IMR-90 (cell line): ENCODE measurements at regions not wholly inside any gene's neighbourhood (a gene's known extent, or its start where the extent isn't known, plus 50 kb on each side); places are given as distances from the start of the nearest gene placed in this dataset.

Experiments
- ATAC-seq: fragments of 200-7000 bp; cut with Tn5 transposase; 2 replicates; pipeline ENCODE4 v1.9.1; 2020; ENCODE audit warnings: low read depth, mild to moderate bottlenecking, moderate library complexity
- BruUV-seq: library from RNA; stranded (reverse); fragments of 400-500 nt; replicated peaks from 2 replicates; lab custom pipeline; 2021; lab: Mats Ljungman, UMichigan
- CTCF ChIA-PET: fragments of 300-600 bp; formaldehyde crosslinking; extraction: SDS; loops from one replicate; lab custom pipeline; 2021; ENCODE audit warnings: antibody characterized with exemption; lab: Yijun Ruan, JAX
- POLR2A ChIA-PET: fragments of 300-600 bp; sonication (Branson Sonifier 250); formaldehyde crosslinking; loops from one replicate; lab custom pipeline; 2022; ENCODE audit warnings: antibody characterized with exemption; ENCODE audit not compliant: unreplicated experiment; lab: Charles Lee
- DNase-seq: peaks from one replicate; pipeline ENCODE4 v3.0.0; 2013
- H2AFZ ChIP-seq: replicated peaks from 2 replicates; pipeline ENCODE3; 2013; ENCODE audit warnings: low read length, mild to moderate bottlenecking; ENCODE audit not compliant: poor library complexity
- H2AK5ac ChIP-seq: 2 replicates; pipeline ENCODE4 v1.6.1; 2013; ENCODE audit warnings: low read depth, low read length, inconsistent platforms
- H2AK9ac ChIP-seq: replicated peaks from 2 replicates; pipeline ENCODE3; 2013; ENCODE audit warnings: mild to moderate bottlenecking, low read depth, low read length, moderate library complexity; ENCODE audit not compliant: poor library complexity
- H2BK120ac ChIP-seq: 2 replicates; pipeline ENCODE4 v1.6.1; 2013; ENCODE audit warnings: low read depth, low read length, inconsistent platforms
- H2BK15ac ChIP-seq: 3 replicates; pipeline ENCODE4 v1.6.1; 2013; ENCODE audit warnings: low read depth, low read length, inconsistent platforms
- H2BK20ac ChIP-seq: 2 replicates; pipeline ENCODE4 v1.6.1; 2013; ENCODE audit warnings: low read depth, mild to moderate bottlenecking, inconsistent platforms, low read length, moderate library complexity
- H2BK5ac ChIP-seq: 2 replicates; pipeline ENCODE4 v1.6.1; 2013; ENCODE audit warnings: mild to moderate bottlenecking, low read depth, low read length, inconsistent platforms; ENCODE audit not compliant: poor library complexity, severe bottlenecking
- H3K14ac ChIP-seq: replicated peaks from 2 replicates; pipeline ENCODE4 v1.6.1; 2013; ENCODE audit warnings: low read depth, low read length, inconsistent platforms
- H3K18ac ChIP-seq: 2 replicates; pipeline ENCODE4 v1.6.1; 2013; ENCODE audit warnings: low read depth, low read length, control low read depth
- H3K23ac ChIP-seq: 2 replicates; pipeline ENCODE4 v1.6.1; 2013; ENCODE audit warnings: low read depth, low read length, inconsistent platforms
- H3K27ac ChIP-seq: 2 replicates; pipeline ENCODE4 v1.5.1; 2013; ENCODE audit warnings: mild to moderate bottlenecking, control low read depth, low read length; ENCODE audit not compliant: insufficient read depth
- H3K27me3 ChIP-seq: 2 replicates; pipeline ENCODE4 v1.6.1; 2013; ENCODE audit warnings: low read length; ENCODE audit not compliant: control insufficient read depth, insufficient read depth
- H3K36me3 ChIP-seq: 2 replicates; pipeline ENCODE4 v1.6.1; 2013; ENCODE audit warnings: low read length, mixed read lengths; ENCODE audit not compliant: control insufficient read depth, insufficient read depth
- H3K4ac ChIP-seq: 2 replicates; pipeline ENCODE4 v1.6.1; 2013; ENCODE audit warnings: low read depth, low read length, inconsistent platforms
- H3K4me1 ChIP-seq: 2 replicates; pipeline ENCODE4 v1.6.1; 2013; ENCODE audit warnings: low read length, mixed read lengths; ENCODE audit not compliant: control insufficient read depth, insufficient read depth
- H3K4me2 ChIP-seq: 2 replicates; pipeline ENCODE4 v1.6.1; 2013; ENCODE audit warnings: low read depth, mild to moderate bottlenecking, control low read depth, low read length, moderate library complexity
- H3K4me3 ChIP-seq: 2 replicates; pipeline ENCODE4 v1.5.1; 2013; ENCODE audit warnings: low read depth, mild to moderate bottlenecking, control low read depth, low read length, moderate library complexity; ENCODE audit not compliant: insufficient read depth
- H3K56ac ChIP-seq: 2 replicates; pipeline ENCODE4 v1.6.1; 2013; ENCODE audit warnings: low read length, inconsistent platforms; ENCODE audit not compliant: insufficient read depth; ENCODE audit errors: extremely low read depth
- H3K79me1 ChIP-seq, 2 experiments: 2 replicates each; pipeline ENCODE4 v1.6.1; 2013; ENCODE audit warnings: low read length in 2 of 2, inconsistent platforms in 1 of 2, low read depth in 1 of 2
- H3K9ac ChIP-seq: 2 replicates; pipeline ENCODE4 v1.6.1; 2013; ENCODE audit warnings: low read depth, low read length, control low read depth
- H3K9me1 ChIP-seq: 2 replicates; pipeline ENCODE4 v1.6.1; 2013; ENCODE audit warnings: low read length, inconsistent platforms; ENCODE audit not compliant: insufficient read depth
- H3K9me3 ChIP-seq: 2 replicates; pipeline ENCODE4 v1.6.1; 2013; ENCODE audit warnings: low read length; ENCODE audit not compliant: control insufficient read depth, insufficient read depth
- H4K20me1 ChIP-seq: 2 replicates; pipeline ENCODE4 v1.6.1; 2013; ENCODE audit warnings: low read length, inconsistent platforms; ENCODE audit not compliant: insufficient read depth
- H4K5ac ChIP-seq: 2 replicates; pipeline ENCODE4 v1.6.1; 2013; ENCODE audit warnings: mild to moderate bottlenecking, low read depth, low read length, control low read depth
- H4K8ac ChIP-seq, 2 experiments: 2 replicates each; pipeline ENCODE4 v1.6.1; 2013; ENCODE audit warnings: low read depth in 2 of 2, low read length in 2 of 2, control low read depth in 1 of 2, inconsistent platforms in 1 of 2
- H4K91ac ChIP-seq: 2 replicates; pipeline ENCODE4 v1.6.1; 2013; ENCODE audit warnings: low read depth, low read length, inconsistent platforms; ENCODE audit not compliant: insufficient read depth
- BHLHE40 ChIP-seq: fragments of 150-350 bp; IDR thresholded peaks from 2 replicates; pipeline ENCODE4 v1.6.1; 2016; ENCODE audit warnings: mild to moderate bottlenecking, low read depth, low read length
- CEBPB ChIP-seq: IDR thresholded peaks from 2 replicates; pipeline ENCODE4 v1.6.1; 2012; ENCODE audit warnings: low read depth, low read length, improper control_type of control experiment
- CHD1 ChIP-seq: IDR thresholded peaks from 2 replicates; pipeline ENCODE4 v1.6.1; 2012; ENCODE audit warnings: low read depth, low read length, improper control_type of control experiment
- CTCF ChIP-seq: conservative IDR thresholded peaks from 2 replicates; pipeline ENCODE4 v1.5.1; 2012; ENCODE audit warnings: mild to moderate bottlenecking, low read depth, low read length, improper control_type of control experiment
- ELK1 ChIP-seq: fragments of 150-350 bp; IDR thresholded peaks from 2 replicates; pipeline ENCODE4 v1.6.1; 2016; ENCODE audit warnings: low read depth, mild to moderate bottlenecking, low read length, moderate library complexity, borderline replicate concordance
- FOS ChIP-seq: fragments of 150-350 bp; IDR thresholded peaks from 2 replicates; pipeline ENCODE4 v1.6.1; 2016; ENCODE audit warnings: low read depth, low read length
- MAFK ChIP-seq: IDR thresholded peaks from 2 replicates; pipeline ENCODE4 v1.6.1; 2012; ENCODE audit warnings: low read depth, low read length, improper control_type of control experiment
- MAZ ChIP-seq: IDR thresholded peaks from 2 replicates; pipeline ENCODE4 v1.6.1; 2012; ENCODE audit warnings: low read depth, mild to moderate bottlenecking, low read length, improper control_type of control experiment, moderate library complexity, borderline replicate concordance
- MXI1 ChIP-seq: IDR thresholded peaks from 2 replicates; pipeline ENCODE4 v1.6.1; 2012; ENCODE audit warnings: low read depth, mild to moderate bottlenecking, low read length, moderate library complexity, borderline replicate concordance
- NFE2L2 ChIP-seq: fragments of 150-350 bp; IDR thresholded peaks from 2 replicates; pipeline ENCODE4 v1.6.1; 2016; ENCODE audit warnings: low read depth, mild to moderate bottlenecking, low read length
- POLR2A ChIP-seq: IDR thresholded peaks from 2 replicates; pipeline ENCODE4 v1.6.1; 2012; ENCODE audit warnings: mild to moderate bottlenecking, low read depth, low read length
- RAD21 ChIP-seq: IDR thresholded peaks from 2 replicates; pipeline ENCODE4 v1.6.1; 2012; ENCODE audit warnings: low read length, improper control_type of control experiment
- RCOR1 ChIP-seq: IDR thresholded peaks from 2 replicates; pipeline ENCODE4 v1.6.1; 2012; ENCODE audit warnings: mild to moderate bottlenecking, low read length, improper control_type of control experiment; ENCODE audit not compliant: insufficient replicate concordance
- RFX5 ChIP-seq: IDR thresholded peaks from 2 replicates; pipeline ENCODE4 v1.8.0; 2012; ENCODE audit warnings: low read depth, mild to moderate bottlenecking, low read length, moderate library complexity
- SMC3 ChIP-seq: fragments of 150-350 bp; IDR thresholded peaks from 2 replicates; pipeline ENCODE4 v1.6.1; 2016; ENCODE audit warnings: low read depth, mild to moderate bottlenecking, antibody characterized with exemption, low read length, moderate library complexity
- whole genome bisulfite sequencing, 2 experiments: methylation state at CpG; one replicate each; pipeline versions ENCODE4 v1.1.5 to v1.1.7; 2013; ENCODE audit warnings: missing lambda C conversion rate in 2 of 2; ENCODE audit not compliant: insufficient read length in 1 of 2; ENCODE audit errors: extremely low coverage in 2 of 2; 5-methylcytosine and 5-hydroxymethylcytosine counted together
- dilution Hi-C: fragments of 300-500 bp; cut with HindIII; formaldehyde crosslinking; loops from one replicate; pipeline ENCODE4 v1.14.3; 2018; ENCODE audit warnings: low sequenced_read_pairs; ENCODE audit not compliant: unreplicated experiment
- in situ Hi-C: fragments of 300-500 bp; cut with MboI; formaldehyde crosslinking; loops from 3 replicates; pipeline ENCODE4 v1.14.3; 2019; ENCODE audit warnings: low sequenced_read_pairs, inconsistent platforms, mixed read lengths
- intact Hi-C: fragments of 100-400 bp; cut with micrococcal nuclease; formaldehyde crosslinking; loops from 2 replicates; pipeline ENCODE4 v1.10.0; 2022
- TF ChIP-seq, protein P1 (sequence below): fragments of 150-350 bp; IDR thresholded peaks from 2 replicates; pipeline ENCODE4 v1.6.1; 2017; ENCODE audit warnings: mild to moderate bottlenecking, antibody characterized with exemption, low read length, low read depth

GRCh38 chr2:5842326-5842725 is 150.1 kb downstream of the SOX11 start:
- ATAC-seq (no peak), DNase-seq (no peak)
- ChIA-PET CTCF (no interaction called here), POLR2A (no interaction called here)
- Histone ChIP-seq H4K91ac (no peak overlapping the region), H2AFZ (no peak overlapping the region), H3K4me3 (no peak overlapping the region), H3K4ac (no peak overlapping the region), H2AK9ac (no peak overlapping the region), H3K18ac (no peak overlapping the region), H2BK15ac (no peak overlapping the region), H3K9me1 (no peaks in the 10 kb centered on the region), H3K27ac (no peak overlapping the region), H3K56ac (no peak overlapping the region), H4K5ac (no peak overlapping the region), H3K9me3 (peaks cover 2% of the 10 kb centered on the region; the same call in 1 of the 2 replicates), H4K8ac (no peak overlapping the region), H3K79me1 (no peaks in the 10 kb centered on the region), H3K36me3 (no peaks in the 10 kb centered on the region), H3K14ac (no peak overlapping the region), H3K4me2 (no peak overlapping the region), H2BK5ac (no peak overlapping the region), H3K23ac (no peak overlapping the region), H2BK20ac (no peak overlapping the region), H4K20me1 (no peaks in the 10 kb centered on the region), H3K27me3 (peaks cover 2% of the 10 kb centered on the region; the same call in 1 of the 2 replicates), H3K4me1 (peaks cover 4% of the 10 kb centered on the region; the same call in 1 of the 2 replicates), H3K9ac (no peak overlapping the region), H2BK120ac (no peak overlapping the region), H2AK5ac (no peak overlapping the region)
- TF ChIP-seq MXI1 = no peak
- TF ChIP-seq, protein P1, sequence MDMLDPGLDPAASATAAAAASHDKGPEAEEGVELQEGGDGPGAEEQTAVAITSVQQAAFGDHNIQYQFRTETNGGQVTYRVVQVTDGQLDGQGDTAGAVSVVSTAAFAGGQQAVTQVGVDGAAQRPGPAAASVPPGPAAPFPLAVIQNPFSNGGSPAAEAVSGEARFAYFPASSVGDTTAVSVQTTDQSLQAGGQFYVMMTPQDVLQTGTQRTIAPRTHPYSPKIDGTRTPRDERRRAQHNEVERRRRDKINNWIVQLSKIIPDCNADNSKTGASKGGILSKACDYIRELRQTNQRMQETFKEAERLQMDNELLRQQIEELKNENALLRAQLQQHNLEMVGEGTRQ = no peak
- no peak for TF ChIP-seq MAZ
- TF ChIP-seq NFE2L2 = no peak
- no peak for TF ChIP-seq RFX5
- no peak for TF ChIP-seq CEBPB
- no peak for TF ChIP-seq SMC3
- TF ChIP-seq CTCF = no peak
- TF ChIP-seq RCOR1 = no peak
- TF ChIP-seq MAFK = no peak
- TF ChIP-seq FOS = no peak
- no peak for TF ChIP-seq POLR2A
- TF ChIP-seq CHD1 = no peak
- no peak for TF ChIP-seq BHLHE40
- no peak for TF ChIP-seq RAD21
- TF ChIP-seq ELK1 = no peak
- no TSS peak for BruUV-seq
- WGBS, 2 experiments = 82% methylated on average over 7 of the region's 14 CpGs; no CpG with 5 or more reads in 1 of the 2 experiments
- dilution Hi-C loops = no loop called here
- intact Hi-C loops = no loop called here
- in situ Hi-C loops = no loop called here
